ENCODE measurements at regions not wholly inside any gene's neighbourhood (a gene's known extent, or its start where the extent isn't known, plus 50 kb on each side); places are given as distances from the start of the nearest gene placed in this dataset.
A peak's percentile ranks its signal among the peaks of the same experiment; 100 is the strongest.

- peaks cover 7% of the 10 kb centered on the region for H3K4me1 Mint-ChIP-seq (ENCODE audit: low read depth)
- no peak for DNase-seq (ENCODE audit: low spot score)
- intact Hi-C loops (cut with micrococcal nuclease) = no loop called here
- no peak overlapping the region for H3K27ac Mint-ChIP-seq
- peaks cover 9% of the 10 kb centered on the region for H3K9me3 Mint-ChIP-seq
- H3K27me3 Mint-ChIP-seq (ENCODE audit: low read depth) = no peaks in the 10 kb centered on the region
- H3K4me3 Mint-ChIP-seq (ENCODE audit: low read depth) = no peak overlapping the region
- H3K36me3 Mint-ChIP-seq (ENCODE audit: low read depth) = peaks cover 56% of the 10 kb centered on the region
Observed at GRCh38 chr14:89533766-89534165, 116.7 kb upstream of the FOXN3 start.

- Mint-ChIP-seq H3K4me3 (ENCODE audit: low read depth) (no peak overlapping the region), H3K4me1 (ENCODE audit: low read depth) (peaks cover 7% of the 10 kb centered on the region), H3K27ac (no peak overlapping the region), H3K27me3 (ENCODE audit: low read depth) (no peaks in the 10 kb centered on the region), H3K36me3 (ENCODE audit: low read depth) (peaks cover 60% of the 10 kb centered on the region), H3K9me3 (peaks cover 10% of the 10 kb centered on the region)
- intact Hi-C loops (cut with micrococcal nuclease) = no loop called here
- no peak for DNase-seq (ENCODE audit: low spot score)
Observed at GRCh38 chr14:89533136-89533535, 116.1 kb upstream of the FOXN3 start.

GRCh38 chr14:89531661-89532335 is 114.8 kb upstream of the FOXN3 start:
- peaks cover 5% of the 10 kb centered on the region for H3K4me1 Mint-ChIP-seq (ENCODE audit: low read depth)
- intact Hi-C loops (cut with micrococcal nuclease) = no loop called here
- no peak overlapping the region for H3K27ac Mint-ChIP-seq
- H3K27me3 Mint-ChIP-seq (ENCODE audit: low read depth) = no peaks in the 10 kb centered on the region
- no peak overlapping the region for H3K4me3 Mint-ChIP-seq (ENCODE audit: low read depth)
- H3K9me3 Mint-ChIP-seq = peaks cover 17% of the 10 kb centered on the region
- peaks cover 61% of the 10 kb centered on the region for H3K36me3 Mint-ChIP-seq (ENCODE audit: low read depth)
- no peak for DNase-seq (ENCODE audit: low spot score)

GRCh38 chr14:89524990-89525667 is 108.1 kb upstream of the FOXN3 start:
- Mint-ChIP-seq H3K4me1 (ENCODE audit: low read depth) (peaks cover 7% of the 10 kb centered on the region), H3K27me3 (ENCODE audit: low read depth) (no peaks in the 10 kb centered on the region), H3K27ac (no peak overlapping the region), H3K9me3 (peaks cover 60% of the 10 kb centered on the region), H3K36me3 (ENCODE audit: low read depth) (peaks cover 77% of the 10 kb centered on the region), H3K4me3 (ENCODE audit: low read depth) (no peak overlapping the region)
- intact Hi-C loops (cut with micrococcal nuclease) = no loop called here
- DNase-seq (ENCODE audit: low spot score) = no peak

- H3K4me3 Mint-ChIP-seq (ENCODE audit: low read depth) = no peak overlapping the region
- no peaks in the 10 kb centered on the region for H3K27me3 Mint-ChIP-seq (ENCODE audit: low read depth)
- H3K9me3 Mint-ChIP-seq = peaks cover 56% of the 10 kb centered on the region
- DNase-seq (ENCODE audit: low spot score) = no peak
- H3K4me1 Mint-ChIP-seq (ENCODE audit: low read depth) = peaks cover 7% of the 10 kb centered on the region
- peaks cover 78% of the 10 kb centered on the region for H3K36me3 Mint-ChIP-seq (ENCODE audit: low read depth)
- H3K27ac Mint-ChIP-seq = no peak overlapping the region
- intact Hi-C loops (cut with micrococcal nuclease) = no loop called here
Observed at GRCh38 chr14:89524412-89524811, 107.4 kb upstream of the FOXN3 start.

GRCh38 chr14:89521988-89522387 is 105.0 kb upstream of the FOXN3 start:
- H3K9me3 Mint-ChIP-seq = peaks cover 48% of the 10 kb centered on the region
- H3K27me3 Mint-ChIP-seq (ENCODE audit: low read depth) = no peaks in the 10 kb centered on the region
- H3K4me3 Mint-ChIP-seq (ENCODE audit: low read depth) = no peak overlapping the region
- no peak for DNase-seq (ENCODE audit: low spot score)
- H3K36me3 Mint-ChIP-seq (ENCODE audit: low read depth) = peaks cover 81% of the 10 kb centered on the region
- H3K4me1 Mint-ChIP-seq (ENCODE audit: low read depth) = peaks cover 19% of the 10 kb centered on the region
- intact Hi-C loops (cut with micrococcal nuclease) = no loop called here
- H3K27ac Mint-ChIP-seq = no peak overlapping the region

- intact Hi-C loops (cut with micrococcal nuclease) = no loop called here
- H3K27ac Mint-ChIP-seq = no peak overlapping the region
Observed at GRCh38 chr14:89519040-89519439, 102.0 kb upstream of the FOXN3 start.

GRCh38 chr14:89516173-89516572 is 99.1 kb upstream of the FOXN3 start:
- intact Hi-C loops (cut with micrococcal nuclease) = no loop called here
- Mint-ChIP-seq H3K27me3 (ENCODE audit: low read depth) (no peaks in the 10 kb centered on the region), H3K27ac (no peak overlapping the region), H3K9me3 (peaks cover 8% of the 10 kb centered on the region), H3K36me3 (ENCODE audit: low read depth) (peaks cover 81% of the 10 kb centered on the region), H3K4me1 (ENCODE audit: low read depth) (peaks cover 30% of the 10 kb centered on the region), H3K4me3 (ENCODE audit: low read depth) (no peak overlapping the region)
- DNase-seq (ENCODE audit: low spot score) = no peak

More at GRCh38 chr14:89519040-89519439, 102.0 kb upstream of the FOXN3 start:
- Mint-ChIP-seq H3K27me3 (ENCODE audit: low read depth) (no peaks in the 10 kb centered on the region), H3K4me3 (ENCODE audit: low read depth) (no peak overlapping the region), H3K4me1 (ENCODE audit: low read depth) (peaks cover 15% of the 10 kb centered on the region), H3K9me3 (peaks cover 24% of the 10 kb centered on the region), H3K36me3 (ENCODE audit: low read depth) (peaks cover 80% of the 10 kb centered on the region)
- no peak for DNase-seq (ENCODE audit: low spot score)

GRCh38 chr14:89514601-89515000 is 97.6 kb upstream of the FOXN3 start:
- Mint-ChIP-seq H3K4me1 (ENCODE audit: low read depth) (peaks cover 45% of the 10 kb centered on the region), H3K4me3 (ENCODE audit: low read depth) (no peak overlapping the region), H3K27me3 (ENCODE audit: low read depth) (no peaks in the 10 kb centered on the region), H3K9me3 (peaks cover 5% of the 10 kb centered on the region), H3K36me3 (ENCODE audit: low read depth) (peaks cover 79% of the 10 kb centered on the region), H3K27ac (no peak overlapping the region)
- no peak for DNase-seq (ENCODE audit: low spot score)
- intact Hi-C loops (cut with micrococcal nuclease) = loop anchor here (5.0 kb wide), 1 partner anchor 238 kb away; no protein-coding TSS in a partner anchor

- Mint-ChIP-seq H3K27me3 (ENCODE audit: low read depth) (no peaks in the 10 kb centered on the region), H3K27ac (peak overlapping the region; percentile 96), H3K4me3 (ENCODE audit: low read depth) (peak overlapping the region; percentile 74), H3K9me3 (peaks cover 5% of the 10 kb centered on the region), H3K36me3 (ENCODE audit: low read depth) (peaks cover 44% of the 10 kb centered on the region), H3K4me1 (ENCODE audit: low read depth) (peaks cover 58% of the 10 kb centered on the region)
- DNase-seq (ENCODE audit: low spot score) = no peak
- intact Hi-C loops (cut with micrococcal nuclease) = loop anchor here (1.0 to 10.0 kb wide), 8 partner anchors 65 to 262 kb away; no protein-coding TSS in a partner anchor
Observed at GRCh38 chr14:89509891-89510290, 92.9 kb upstream of the FOXN3 start.

GRCh38 chr14:89508863-89509262 is 91.8 kb upstream of the FOXN3 start:
- H3K4me1 Mint-ChIP-seq (ENCODE audit: low read depth) = peaks cover 66% of the 10 kb centered on the region

GRCh38 chr14:89507926-89508460 is 91.0 kb upstream of the FOXN3 start:
- DNase-seq (ENCODE audit: low spot score) = no peak
- H3K27me3 Mint-ChIP-seq (ENCODE audit: low read depth) = no peaks in the 10 kb centered on the region
- H3K9me3 Mint-ChIP-seq = peaks cover 5% of the 10 kb centered on the region
- H3K27ac Mint-ChIP-seq = peak overlapping the region; percentile 64
- intact Hi-C loops (cut with micrococcal nuclease) = loop anchor here (1.0 to 10.0 kb wide), 3 partner anchors 105 to 264 kb away; no protein-coding TSS in a partner anchor
- peaks cover 69% of the 10 kb centered on the region for H3K4me1 Mint-ChIP-seq (ENCODE audit: low read depth)
- H3K4me3 Mint-ChIP-seq (ENCODE audit: low read depth) = no peak overlapping the region
- H3K36me3 Mint-ChIP-seq (ENCODE audit: low read depth) = peaks cover 45% of the 10 kb centered on the region

More at GRCh38 chr14:89508863-89509262, 91.8 kb upstream of the FOXN3 start:
- DNase-seq (ENCODE audit: low spot score) = no peak
- intact Hi-C loops (cut with micrococcal nuclease) = loop anchor here (5.0 to 10.0 kb wide), 2 partner anchors 234 to 263 kb away; no protein-coding TSS in a partner anchor
- Mint-ChIP-seq H3K9me3 (peaks cover 5% of the 10 kb centered on the region), H3K36me3 (ENCODE audit: low read depth) (peaks cover 45% of the 10 kb centered on the region), H3K4me3 (ENCODE audit: low read depth) (no peak overlapping the region), H3K27me3 (ENCODE audit: low read depth) (no peaks in the 10 kb centered on the region), H3K27ac (peak overlapping the region; percentile 50)

GRCh38 chr14:89507521-89507920 is 90.5 kb upstream of the FOXN3 start:
- Mint-ChIP-seq H3K9me3 (peaks cover 5% of the 10 kb centered on the region), H3K4me3 (ENCODE audit: low read depth) (no peak overlapping the region), H3K27ac (peak overlapping the region; percentile 64), H3K36me3 (ENCODE audit: low read depth) (peaks cover 47% of the 10 kb centered on the region), H3K27me3 (ENCODE audit: low read depth) (no peaks in the 10 kb centered on the region), H3K4me1 (ENCODE audit: low read depth) (peaks cover 69% of the 10 kb centered on the region)
- DNase-seq (ENCODE audit: low spot score) = no peak
- intact Hi-C loops (cut with micrococcal nuclease) = loop anchor here (1.0 to 10.0 kb wide), 3 partner anchors 106 to 265 kb away; no protein-coding TSS in a partner anchor
